Activated CD8-positive, alpha-beta memory T cell treated with anti-CD3 and anti-CD28 coated beads, Interleukin-2, amount 10 ng/mL, durations not matched to agents 7 days and 5 days (primary cell): ENCODE measurements at regions not wholly inside any gene's neighbourhood (a gene's known extent, or its start where the extent isn't known, plus 50 kb on each side); places are given as distances from the start of the nearest gene placed in this dataset.
"Not testable (repeated sequence)": the region's sequence is repeated elsewhere in the genome, so short reads cannot be mapped to it uniquely, and the experiment has no call there.

Experiments used
- ATAC-seq: fragments of 150-1000 bp; cut with Tn5 transposase; one replicate; pipeline ENCODE4 v1.10.0; 2021; ENCODE audit warnings: moderate library complexity
- CTCF ChIA-PET: fragments of 350-600 bp; sonication (Branson Sonifier 250); formaldehyde crosslinking; loops from one replicate; lab custom pipeline; 2021; ENCODE audit warnings: antibody characterized with exemption; lab: Charles Lee
- DNase-seq: peaks from one replicate; pipeline ENCODE4 v3.0.0-alpha.2; 2020
- H3K27ac Mint-ChIP-seq: one replicate; pipeline ENCODE4 v1.8.0; 2021; ENCODE audit warnings: mild to moderate bottlenecking, mixed read lengths
- H3K27me3 Mint-ChIP-seq: one replicate; pipeline ENCODE4 v1.8.0; 2021; ENCODE audit warnings: mixed read lengths
- H3K36me3 Mint-ChIP-seq: one replicate; pipeline ENCODE4 v1.8.0; 2021; ENCODE audit warnings: mild to moderate bottlenecking, mixed read lengths
- H3K4me1 Mint-ChIP-seq: one replicate; pipeline ENCODE4 v1.8.0; 2021; ENCODE audit warnings: mixed read lengths
- H3K4me3 Mint-ChIP-seq: one replicate; pipeline ENCODE4 v1.8.0; 2021; ENCODE audit warnings: mild to moderate bottlenecking, moderate library complexity, mixed read lengths
- H3K9me3 Mint-ChIP-seq: one replicate; pipeline ENCODE4 v1.8.0; 2022; ENCODE audit warnings: low read depth, mixed read lengths

DNA sequence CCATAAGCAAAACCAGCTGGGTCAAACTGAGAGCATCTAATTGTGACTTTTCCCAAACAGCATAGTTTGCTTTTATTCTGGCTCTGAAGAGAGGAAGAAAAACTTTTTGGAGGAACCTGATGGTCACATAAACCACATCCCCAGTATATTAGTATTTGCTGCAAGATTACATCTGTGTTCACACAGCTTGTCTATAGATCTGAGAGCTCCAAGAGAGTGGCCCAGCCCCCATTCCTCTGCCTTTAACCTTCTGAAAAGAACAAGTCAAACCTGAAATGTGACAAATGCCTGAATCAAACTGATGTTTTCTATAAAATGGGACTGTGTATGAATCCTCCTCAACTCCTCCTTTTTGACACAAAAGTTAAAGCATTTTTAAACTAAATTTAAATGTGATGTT lies 435.2 kb downstream of the ZNF479 start:
- H3K27ac Mint-ChIP-seq, H3K27me3 Mint-ChIP-seq, H3K4me1 Mint-ChIP-seq, ATAC-seq, DNase-seq, H3K4me3 Mint-ChIP-seq, CTCF ChIA-PET, H3K36me3 Mint-ChIP-seq: not testable (repeated sequence)
- peaks cover 31% of the 10 kb centered on the region for H3K9me3 Mint-ChIP-seq

DNA sequence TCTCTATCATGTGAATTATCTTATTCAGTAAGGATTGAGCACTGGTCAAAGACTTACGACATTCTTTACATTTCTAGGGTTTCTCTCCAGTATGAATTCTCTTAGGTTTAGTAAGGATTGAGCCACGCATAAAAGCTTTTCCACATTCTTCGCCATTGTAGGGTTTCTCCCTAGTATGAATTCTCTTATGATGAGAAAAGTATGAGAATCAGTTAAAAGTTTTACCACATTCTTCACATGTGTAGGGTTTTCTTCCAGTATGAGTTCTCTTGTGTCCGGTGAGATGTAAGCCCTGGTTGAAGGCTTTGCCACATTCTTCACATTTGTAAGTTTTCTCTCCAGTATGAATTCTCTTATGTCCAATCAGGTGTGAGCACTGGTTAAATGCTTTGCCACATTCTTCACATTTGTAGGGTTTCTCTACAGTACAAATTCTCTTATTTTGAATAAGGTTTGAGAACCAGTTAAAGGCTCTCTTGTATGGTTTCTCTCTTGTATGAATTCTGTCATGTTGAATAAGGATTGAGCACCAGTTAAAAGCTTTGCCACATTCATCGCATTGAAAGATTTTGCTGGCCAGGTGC lies 445.9 kb downstream of the ZNF479 start:
- peaks cover 3% of the 10 kb centered on the region for H3K36me3 Mint-ChIP-seq
- H3K27me3 Mint-ChIP-seq: no peaks in the 10 kb centered on the region
- CTCF ChIA-PET: no interaction called here
- no peak for ATAC-seq
- no peak overlapping the region for H3K27ac Mint-ChIP-seq
- DNase-seq: no peak
- no peaks in the 10 kb centered on the region for H3K4me1 Mint-ChIP-seq
- H3K4me3 Mint-ChIP-seq: no peak overlapping the region
- peaks cover 41% of the 10 kb centered on the region for H3K9me3 Mint-ChIP-seq

- CTCF ChIA-PET: no interaction called here
- no peak overlapping the region for H3K4me3 Mint-ChIP-seq
- DNase-seq (no peak), ATAC-seq (no peak)
- H3K4me1 Mint-ChIP-seq: no peaks in the 10 kb centered on the region
- H3K27me3 Mint-ChIP-seq: no peaks in the 10 kb centered on the region
- H3K9me3 Mint-ChIP-seq: peaks cover 47% of the 10 kb centered on the region
- H3K36me3 Mint-ChIP-seq: peaks cover 5% of the 10 kb centered on the region
- no peak overlapping the region for H3K27ac Mint-ChIP-seq
Measured at GRCh38 chr7:56639173-56639746, 493.0 kb downstream of the ZNF479 start.

DNA sequence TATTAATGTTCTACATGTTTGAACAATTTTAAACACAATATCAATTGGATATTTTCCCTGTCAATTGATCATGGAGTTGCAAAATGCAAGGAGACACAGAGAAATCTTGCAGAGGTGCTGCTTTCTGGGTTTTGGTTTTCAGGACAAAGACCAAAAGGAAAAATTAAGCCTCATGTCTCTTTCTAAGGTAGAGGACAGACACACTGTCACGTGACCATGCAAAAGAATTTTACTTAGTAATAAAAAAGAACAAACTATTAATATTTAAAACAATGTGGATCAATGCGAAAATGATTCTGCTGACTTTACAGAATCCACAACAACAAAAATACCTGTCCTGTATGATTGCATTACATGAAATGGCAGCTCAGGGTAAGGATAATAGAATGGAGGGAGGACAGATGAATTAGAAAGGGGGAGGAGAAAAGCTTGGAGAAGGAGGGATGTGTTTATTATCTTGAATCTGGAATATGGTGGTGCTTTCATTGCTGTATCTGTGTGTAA lies 493.7 kb upstream of the NUPR2 start:
- Mint-ChIP-seq H3K4me3 (no peak overlapping the region), H3K4me1 (no peaks in the 10 kb centered on the region), H3K36me3 (no peaks in the 10 kb centered on the region), H3K9me3 (peaks cover 21% of the 10 kb centered on the region), H3K27me3 (no peaks in the 10 kb centered on the region), H3K27ac (no peak overlapping the region)
- ATAC-seq (no peak), DNase-seq (no peak)
- CTCF ChIA-PET: no interaction called here

- no peaks in the 10 kb centered on the region for H3K27me3 Mint-ChIP-seq
- CTCF ChIA-PET: no interaction called here
- no peaks in the 10 kb centered on the region for H3K4me1 Mint-ChIP-seq
Measured at GRCh38 chr7:56605146-56605545, 488.9 kb upstream of the NUPR2 start.

GRCh38 chr7:56578612-56579011 lies 462.4 kb upstream of the NUPR2 start:
- H3K27ac Mint-ChIP-seq: no peak overlapping the region
- no peak overlapping the region for H3K4me3 Mint-ChIP-seq
- no peak for DNase-seq
- no peak for ATAC-seq
- H3K27me3 Mint-ChIP-seq: no peaks in the 10 kb centered on the region
- H3K36me3 Mint-ChIP-seq: no peaks in the 10 kb centered on the region
- CTCF ChIA-PET: no interaction called here
- peaks cover 18% of the 10 kb centered on the region for H3K9me3 Mint-ChIP-seq
- H3K4me1 Mint-ChIP-seq: no peaks in the 10 kb centered on the region

More at GRCh38 chr7:56605146-56605545, 488.9 kb upstream of the NUPR2 start:
- H3K4me3 Mint-ChIP-seq: no peak overlapping the region
- H3K36me3 Mint-ChIP-seq: no peaks in the 10 kb centered on the region
- peaks cover 31% of the 10 kb centered on the region for H3K9me3 Mint-ChIP-seq
- ATAC-seq (no peak), DNase-seq (no peak)
- no peak overlapping the region for H3K27ac Mint-ChIP-seq

DNA sequence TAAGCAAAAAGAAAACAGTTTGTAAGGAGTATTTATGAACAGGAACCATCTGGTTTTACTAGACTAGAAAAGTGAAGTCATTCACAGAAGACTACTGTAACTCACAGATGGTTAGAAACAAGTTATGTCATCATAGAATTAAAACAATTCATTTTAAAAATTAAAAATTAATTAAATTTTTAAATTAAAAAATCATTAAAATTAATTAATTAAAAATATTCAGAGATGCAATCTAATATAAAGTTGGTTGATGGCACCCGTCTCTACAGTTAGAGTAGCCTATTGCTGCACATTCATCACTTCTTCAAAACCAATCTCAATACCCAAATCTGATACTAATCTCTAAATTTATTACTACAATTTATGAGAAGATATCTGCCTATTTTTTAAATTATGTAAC lies 454.8 kb upstream of the NUPR2 start:
- peaks cover 18% of the 10 kb centered on the region for H3K9me3 Mint-ChIP-seq
- DNase-seq (no peak), ATAC-seq (no peak)
- H3K27me3 Mint-ChIP-seq: no peaks in the 10 kb centered on the region
- CTCF ChIA-PET: no interaction called here
- H3K36me3 Mint-ChIP-seq: no peaks in the 10 kb centered on the region
- H3K27ac Mint-ChIP-seq: no peak overlapping the region
- no peaks in the 10 kb centered on the region for H3K4me1 Mint-ChIP-seq
- no peak overlapping the region for H3K4me3 Mint-ChIP-seq

GRCh38 chr7:56538541-56539429 lies 422.6 kb upstream of the NUPR2 start:
- Mint-ChIP-seq H3K9me3 (peaks cover 20% of the 10 kb centered on the region), H3K36me3 (no peaks in the 10 kb centered on the region), H3K27me3 (no peaks in the 10 kb centered on the region), H3K4me3 (no peak overlapping the region), H3K4me1 (no peaks in the 10 kb centered on the region), H3K27ac (no peak overlapping the region)
- CTCF ChIA-PET: no interaction called here
- DNase-seq (no peak), ATAC-seq (no peak)

DNA sequence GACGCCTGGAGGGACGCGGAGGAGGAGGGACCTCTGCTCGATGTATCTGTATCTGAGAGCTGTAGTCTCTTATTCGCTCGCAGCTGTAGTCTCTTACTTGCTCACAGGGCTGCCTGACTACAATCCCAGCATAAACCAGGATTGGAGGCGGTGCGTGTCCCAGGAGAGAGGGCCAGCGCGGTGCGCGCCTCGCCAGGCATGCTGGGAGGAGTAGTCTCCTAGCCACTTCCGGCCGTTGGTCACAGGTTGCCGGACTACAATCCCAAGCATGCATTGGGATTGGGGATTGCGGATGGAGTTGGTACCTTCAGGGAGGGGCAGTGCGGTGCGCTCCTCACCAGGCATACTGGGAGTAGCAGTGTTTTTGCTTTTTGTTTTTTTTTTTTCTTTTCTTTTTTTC lies 421.7 kb upstream of the NUPR2 start:
- Mint-ChIP-seq H3K4me1 (no peaks in the 10 kb centered on the region), H3K27me3 (no peaks in the 10 kb centered on the region), H3K27ac (no peak overlapping the region), H3K4me3 (no peak overlapping the region), H3K9me3 (peaks cover 24% of the 10 kb centered on the region), H3K36me3 (no peaks in the 10 kb centered on the region)
- DNase-seq (no peak), ATAC-seq (no peak)
- CTCF ChIA-PET: no interaction called here

DNA sequence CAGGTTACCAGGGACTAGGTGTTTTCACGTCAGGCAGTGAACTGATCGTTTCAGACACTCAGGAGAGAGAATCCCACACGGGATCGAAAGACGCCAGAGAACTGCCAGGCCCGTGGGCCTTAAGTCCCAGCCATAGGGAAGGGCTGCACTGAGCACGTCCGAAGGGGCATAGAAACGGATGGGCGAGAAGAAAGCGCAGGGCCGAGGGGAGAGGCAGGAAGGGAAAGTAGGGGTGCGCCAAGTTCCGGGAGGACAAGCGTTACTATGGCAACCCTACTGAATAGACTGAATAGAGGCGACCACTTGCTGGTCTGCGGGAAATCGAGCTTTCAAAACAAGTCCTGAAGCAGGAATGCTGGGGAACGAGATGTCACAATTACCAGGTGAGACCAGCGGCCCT lies 421.3 kb upstream of the NUPR2 start:
- CTCF ChIA-PET: no interaction called here
- ATAC-seq (no peak), DNase-seq (no peak)
- no peaks in the 10 kb centered on the region for H3K4me1 Mint-ChIP-seq
- H3K36me3 Mint-ChIP-seq: no peaks in the 10 kb centered on the region
- no peak overlapping the region for H3K27ac Mint-ChIP-seq
- no peak overlapping the region for H3K4me3 Mint-ChIP-seq
- H3K27me3 Mint-ChIP-seq: no peaks in the 10 kb centered on the region
- peaks cover 22% of the 10 kb centered on the region for H3K9me3 Mint-ChIP-seq

- peaks cover 15% of the 10 kb centered on the region for H3K9me3 Mint-ChIP-seq
- DNase-seq (no peak), ATAC-seq (no peak)
- no peak overlapping the region for H3K27ac Mint-ChIP-seq
- no peak overlapping the region for H3K4me3 Mint-ChIP-seq
- no peaks in the 10 kb centered on the region for H3K36me3 Mint-ChIP-seq
- no peaks in the 10 kb centered on the region for H3K4me1 Mint-ChIP-seq
- no peaks in the 10 kb centered on the region for H3K27me3 Mint-ChIP-seq
- CTCF ChIA-PET: no interaction called here
Measured at GRCh38 chr7:56495165-56495564, 378.9 kb upstream of the NUPR2 start.

DNA sequence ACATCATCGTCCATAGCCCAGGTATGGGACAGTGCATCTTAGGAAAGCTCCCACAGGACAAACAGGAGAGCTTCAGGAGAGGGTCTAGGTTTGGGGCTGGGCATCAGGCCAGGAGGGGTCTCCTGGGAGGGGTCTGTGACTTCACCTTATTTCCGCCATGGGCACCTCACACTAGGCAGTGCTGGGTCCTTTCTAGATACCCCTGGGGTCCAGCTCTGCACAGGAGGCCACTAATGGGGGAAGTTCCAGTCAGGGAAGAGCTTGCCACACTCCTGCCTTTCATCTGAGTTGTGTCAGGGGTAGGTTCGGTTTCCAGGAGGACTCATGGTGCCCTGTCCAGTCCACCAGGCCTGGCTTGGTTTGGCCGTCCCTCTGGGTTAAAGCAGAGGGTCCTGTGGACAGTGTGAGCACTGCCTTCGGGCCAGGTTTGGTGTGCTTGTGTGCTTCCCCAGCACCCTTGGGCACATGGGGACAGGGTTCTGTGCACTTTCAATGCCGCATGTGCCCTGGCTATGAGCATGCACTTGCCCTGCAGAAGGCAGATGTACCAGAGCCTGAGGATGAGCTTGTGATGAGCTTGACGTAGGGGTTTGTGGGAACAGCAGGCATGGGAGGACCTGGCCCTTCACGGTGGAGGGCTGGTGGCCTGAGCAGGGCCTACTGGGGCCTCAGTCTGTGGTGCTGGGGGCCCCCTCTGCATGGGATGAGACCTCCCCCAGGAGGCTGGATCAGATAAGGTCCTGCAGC lies 377.7 kb upstream of the NUPR2 start:
- no peaks in the 10 kb centered on the region for H3K36me3 Mint-ChIP-seq
- CTCF ChIA-PET: no interaction called here
- ATAC-seq: no peak
- no peaks in the 10 kb centered on the region for H3K4me1 Mint-ChIP-seq
- peaks cover 13% of the 10 kb centered on the region for H3K9me3 Mint-ChIP-seq
- no peak overlapping the region for H3K27ac Mint-ChIP-seq
- H3K27me3 Mint-ChIP-seq: no peaks in the 10 kb centered on the region
- no peak for DNase-seq
- H3K4me3 Mint-ChIP-seq: no peak overlapping the region

- CTCF ChIA-PET: no interaction called here
- Mint-ChIP-seq H3K4me1 (no peaks in the 10 kb centered on the region), H3K27me3 (no peaks in the 10 kb centered on the region), H3K36me3 (no peaks in the 10 kb centered on the region), H3K27ac (no peak overlapping the region), H3K9me3 (peaks cover 15% of the 10 kb centered on the region), H3K4me3 (no peak overlapping the region)
- ATAC-seq (no peak), DNase-seq (no peak)
Measured at GRCh38 chr7:56493196-56493595, 377.0 kb upstream of the NUPR2 start.
